K562 (cell line): ENCODE measurements at regions not wholly inside any gene's neighbourhood (a gene's known extent, or its start where the extent isn't known, plus 50 kb on each side); places are given as distances from the start of the nearest gene placed in this dataset.

ENCODE experiments used
- ATAC-seq: fragments of 200-7000 bp; cut with Tn5 transposase; 3 replicates; pipeline ENCODE4 v1.9.1; 2020; ENCODE audit warnings: moderate library complexity
- BruUV-seq: library from RNA; stranded (reverse); fragments of 400-500 nt; replicated peaks from 2 replicates; lab custom pipeline; 2021; lab: Mats Ljungman, UMichigan
- CTCF ChIA-PET: fragments of 300-600 bp; formaldehyde crosslinking; extraction: SDS; loops from one replicate; lab custom pipeline; 2021; ENCODE audit warnings: low intra/inter-chr PET ratio; lab: Yijun Ruan, JAX
- POLR2A ChIA-PET: fragments of 300-600, 350-650 bp; sonication (Branson Sonifier 250); formaldehyde crosslinking; extraction: SDS; loops from one replicate; lab custom pipeline; 2021; ENCODE audit warnings: antibody characterized with exemption, inconsistent platforms; lab: Yijun Ruan, JAX
- DNase-seq, 4 experiments: peaks; one replicate each; pipeline versions ENCODE4 v3.0.0 to v3.0.0-alpha.2; 2011 to 2018; ENCODE audit warnings: low spot score in 3 of 4, mixed read lengths in 3 of 4; ENCODE audit errors: extremely low read depth in 1 of 4
- FAIRE-seq: peaks from 2 replicates; lab custom pipeline; 2011; peaks lifted over from hg19 to GRCh38; lab: Jason Lieb, UNC
- H2AFZ ChIP-seq: 2 replicates; pipeline ENCODE4 v1.6.0; 2011; ENCODE audit warnings: low read depth, low read length, control low read depth, inconsistent platforms
- H3K27ac ChIP-seq: fragments of 200-600 bp; 3 replicates; pipeline ENCODE4 v1.8.0; 2011; ENCODE audit warnings: low read depth, mild to moderate bottlenecking, control low read depth, inconsistent platforms, low read length, moderate library complexity, mixed read lengths; ENCODE audit errors: extremely low read depth
- H3K27me3 ChIP-seq, 2 experiments: fragments of 300-600 bp in 1 of 2; 2 replicates in 1 of 2; 3 replicates in 1 of 2; pipeline versions ENCODE4 v1.6.0 to v1.8.0; 2011; ENCODE audit warnings: inconsistent platforms in 2 of 2, low read length in 2 of 2, mild to moderate bottlenecking in 1 of 2, mixed read lengths in 1 of 2, moderate library complexity in 1 of 2; ENCODE audit not compliant: control insufficient read depth in 2 of 2, insufficient read depth in 2 of 2
- H3K36me3 ChIP-seq: fragments of 300-600 bp; 3 replicates; pipeline ENCODE4 v1.8.0; 2011; ENCODE audit warnings: mild to moderate bottlenecking, low read length, inconsistent platforms; ENCODE audit not compliant: control insufficient read depth, insufficient read depth
- H3K4me1 ChIP-seq, 2 experiments: fragments of 200-600 bp in 1 of 2; replicated peaks in 1 of 2; 2 replicates in 1 of 2; 3 replicates in 1 of 2; pipeline versions ENCODE4 v1.5.1 to v1.8.0; 2011; ENCODE audit warnings: inconsistent platforms in 2 of 2, low read length in 2 of 2, mild to moderate bottlenecking in 1 of 2, mixed read lengths in 1 of 2, moderate library complexity in 1 of 2; ENCODE audit not compliant: control insufficient read depth in 2 of 2, insufficient read depth in 2 of 2
- H3K4me2 ChIP-seq: 2 replicates; pipeline ENCODE4 v1.6.1; 2011; ENCODE audit warnings: low read length, control low read depth, inconsistent platforms, mixed read lengths; ENCODE audit not compliant: insufficient read depth
- H3K4me3 ChIP-seq: fragments of 200-600 bp; sonication (generic), shearing (Covaris generic); 2 replicates; pipeline ENCODE4 v1.5.1; 2016; ENCODE audit warnings: control low read depth, inconsistent platforms
- H3K79me2 ChIP-seq: fragments of 200-600 bp; 3 replicates; pipeline ENCODE4 v1.8.0; 2011; ENCODE audit warnings: low read length, inconsistent platforms; ENCODE audit not compliant: control insufficient read depth, insufficient read depth
- H3K9ac ChIP-seq, 2 experiments: 2 replicates each; pipeline versions ENCODE4 v1.6.0 to v1.6.1; 2011; ENCODE audit warnings: low read depth in 2 of 2, low read length in 2 of 2, control low read depth in 1 of 2, inconsistent platforms in 1 of 2, mild to moderate bottlenecking in 1 of 2, mixed read lengths in 1 of 2; ENCODE audit not compliant: insufficient read depth in 1 of 2
- H3K9me1 ChIP-seq: one replicate; pipeline ENCODE4 v1.6.0; 2011; ENCODE audit warnings: inconsistent platforms, mild to moderate bottlenecking, low read length, moderate library complexity; ENCODE audit not compliant: control insufficient read depth, insufficient read depth
- H3K9me3 ChIP-seq: replicated peaks from 2 replicates; pipeline ENCODE4 v1.5.1; 2011; ENCODE audit warnings: low read depth, low read length, inconsistent platforms; ENCODE audit not compliant: control insufficient read depth, insufficient read depth
- H4K20me1 ChIP-seq: replicated peaks from 2 replicates; pipeline ENCODE4 v1.6.1; 2011; ENCODE audit warnings: low read length, inconsistent platforms, mixed read lengths; ENCODE audit not compliant: control insufficient read depth, insufficient read depth
- ATF7 ChIP-seq: fragments of 450-650 bp; IDR thresholded peaks from 2 replicates; pipeline ENCODE4 v1.7.1; 2014; ENCODE audit warnings: mild to moderate bottlenecking, moderate library complexity
- BRCA1 ChIP-seq, 2 experiments: fragments of 450-650 bp in 1 of 2; sonication (generic) in 1 of 2; formaldehyde crosslinking in 1 of 2; IDR thresholded peaks; 2 replicates each; pipeline versions ENCODE4 v1.5.0 to v1.6.1; 2017 to 2020; ENCODE audit warnings: mild to moderate bottlenecking in 1 of 2, missing genetic modification reagents in 1 of 2
- FOXA3 ChIP-seq, 2 experiments: fragments of 450-650 bp in 1 of 2; sonication (generic) in 1 of 2; formaldehyde crosslinking; IDR thresholded peaks in 1 of 2; conservative IDR thresholded peaks in 1 of 2; 2 replicates each; pipeline versions ENCODE4 v1.4.0 to v1.8.0; 2020 to 2022; ENCODE audit warnings: mild to moderate bottlenecking in 2 of 2, missing genetic modification reagents in 1 of 2
- HNRNPK ChIP-seq: fragments of 200-400 bp; formaldehyde crosslinking; IDR thresholded peaks from one replicate; pipeline ENCODE4 v1.6.1; 2018; ENCODE audit warnings: mild to moderate bottlenecking, low read depth, low read length; ENCODE audit not compliant: poor library complexity, severe bottlenecking
- MCM2 ChIP-seq: fragments of 450-650 bp; IDR thresholded peaks from 2 replicates; pipeline ENCODE4 v1.6.1; 2017; ENCODE audit warnings: low read depth, mild to moderate bottlenecking
- MCM7 ChIP-seq, 2 experiments: fragments of 450-650 bp; IDR thresholded peaks; 2 replicates each; pipeline ENCODE4 v1.6.1; 2016 to 2018
- NFATC3 ChIP-seq: fragments of 450-650 bp; IDR thresholded peaks from 2 replicates; pipeline ENCODE4 v1.6.1; 2017; ENCODE audit warnings: mild to moderate bottlenecking
- NR2C1 ChIP-seq, 2 experiments: fragments of 450-650 bp; IDR thresholded peaks; 2 replicates each; pipeline ENCODE4 v1.6.1; 2017; ENCODE audit warnings: mild to moderate bottlenecking in 2 of 2, antibody characterized with exemption in 1 of 2, inconsistent platforms in 1 of 2, missing compliant biosample characterization in 1 of 2, missing genetic modification characterization in 1 of 2
- POLR3A ChIP-seq: IDR thresholded peaks from 2 replicates; pipeline ENCODE4 v1.6.1; 2011; ENCODE audit warnings: borderline replicate concordance, mild to moderate bottlenecking, moderate library complexity; ENCODE audit not compliant: insufficient read length, insufficient read depth; ENCODE audit errors: extremely low read depth
- ZFP30 ChIP-seq: fragments of 250-450 bp; sonication (Bioruptor Pico); IDR thresholded peaks from 2 replicates; pipeline ENCODE4 v1.8.0; 2022; ENCODE audit warnings: moderate library complexity, mild to moderate bottlenecking, inconsistent platforms, borderline replicate concordance
- ZFX ChIP-seq: sonication (generic); formaldehyde crosslinking; IDR thresholded peaks from 2 replicates; pipeline ENCODE4 v1.8.0; 2022; ENCODE audit warnings: mild to moderate bottlenecking, missing genetic modification reagents, moderate library complexity
- ZKSCAN3 ChIP-seq: fragments of 250-450 bp; sonication (Bioruptor Pico); IDR thresholded peaks from 2 replicates; pipeline ENCODE4 v1.4.0; 2020
- ZNF263 ChIP-seq: sonication (generic); formaldehyde crosslinking; IDR thresholded peaks from 2 replicates; pipeline ENCODE4 v1.8.0; 2022; ENCODE audit warnings: mild to moderate bottlenecking, missing genetic modification reagents, borderline replicate concordance
- ZNF274 ChIP-seq: IDR thresholded peaks from 2 replicates; pipeline ENCODE4 v1.6.1; 2011; ENCODE audit warnings: low read depth, mild to moderate bottlenecking, low read length, moderate library complexity, borderline replicate concordance
- WGBS: fragments of 100-300 bp; shearing (Covaris generic); methylation state at CpG from one replicate; pipeline ENCODE4 v1.1.6; 2016; ENCODE audit warnings: low coverage, mixed read lengths; ENCODE audit not compliant: insufficient coverage; ENCODE audit errors: missing lambda C conversion rate; 5-methylcytosine and 5-hydroxymethylcytosine counted together
- in situ Hi-C: fragments of 300-500 bp; cut with MboI; formaldehyde crosslinking; loops from 4 replicates; pipeline ENCODE4 v1.15.0; 2018; ENCODE audit warnings: inconsistent platforms, mixed read lengths
- intact Hi-C: fragments of 100-400 bp; cut with micrococcal nuclease; formaldehyde crosslinking; loops from 2 replicates; pipeline ENCODE4 v1.14.2; 2022

DNA sequence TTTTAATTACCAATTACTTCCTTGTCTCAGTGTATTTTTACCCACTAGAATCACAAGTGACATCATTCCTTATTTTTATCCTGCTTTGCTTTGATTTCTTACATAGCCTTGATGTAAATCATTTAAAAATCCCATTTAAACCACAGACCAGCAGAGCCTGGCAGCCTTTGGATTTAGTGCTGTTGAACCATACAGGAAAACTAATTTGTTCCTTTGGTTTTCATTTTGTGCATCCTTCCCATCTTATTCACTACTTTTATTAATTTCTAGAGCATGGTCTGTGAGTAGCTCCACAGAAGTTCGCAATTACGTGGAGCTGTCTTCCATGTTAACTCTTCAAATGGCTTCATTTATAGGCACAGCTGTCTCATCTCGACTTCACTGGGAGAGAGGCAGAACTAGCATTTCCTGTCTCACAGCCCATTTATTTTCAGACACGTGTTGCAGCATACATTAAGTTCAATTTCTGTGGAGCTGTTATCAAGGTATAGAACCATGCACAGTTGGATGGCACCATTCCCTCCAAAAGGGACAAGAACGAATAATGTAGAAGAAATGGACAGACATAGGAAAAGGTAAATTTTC, 235.3 kb downstream of the MRPL39 start:
- Histone ChIP-seq H3K27ac (no peak overlapping the region), H3K4me3 (no peak overlapping the region)
- BruUV-seq = no TSS peak
- TF ChIP-seq BRCA1 (IDR thresholded peaks at IDR 0.05) (no peak), BRCA1 (CRISPR knock-in tag; IDR thresholded peaks at IDR 0.05) (no peak), ZNF274 (no peak), NR2C1 (IDR thresholded peaks at IDR 0.05) (no peak), NR2C1 (tag; IDR thresholded peaks at IDR 0.05) (no peak), FOXA3 (CRISPR knock-in tag; conservative IDR thresholded peaks at IDR 0.05 in 1 of 2, IDR thresholded peaks at IDR 0.05 in 1 of 2) (no peak), ZKSCAN3 (CRISPR knock-in tag) (no peak), ZNF263 (no peak), MCM7 (IDR thresholded peaks at IDR 0.05) (no peak), HNRNPK (no peak), ZFX (no peak), NFATC3 (no peak), MCM2 (no peak), ZFP30 (no peak), ATF7 (no peak), POLR3A (no peak)
- TF ChIP-seq, all 486 proteins: peak for 0
- no peak for ATAC-seq
- intact Hi-C loops (no loop called here), in situ Hi-C loops (no loop called here)
- Histone ChIP-seq H3K9me1 (no peaks in the 10 kb centered on the region), H3K9ac (no peak overlapping the region), H3K79me2 (no peaks in the 10 kb centered on the region), H3K4me2 (no peak overlapping the region), H2AFZ (no peak overlapping the region), H3K4me1 (no peaks in the 10 kb centered on the region), H3K9me3 (no peaks in the 10 kb centered on the region), H4K20me1 (no peaks in the 10 kb centered on the region), H3K36me3 (no peaks in the 10 kb centered on the region), H3K27me3 (no peaks in the 10 kb centered on the region)
- DNase-seq = no peak
- POLR2A ChIA-PET = no interaction called here
- CTCF ChIA-PET = no interaction called here
- FAIRE-seq = no peak
- WGBS = 0% methylated on average over 5 of the region's 5 CpGs
